ENCODE measurements at regions not wholly inside any gene's neighbourhood (a gene's known extent, or its start where the extent isn't known, plus 50 kb on each side); places are given as distances from the start of the nearest gene placed in this dataset.

DNA sequence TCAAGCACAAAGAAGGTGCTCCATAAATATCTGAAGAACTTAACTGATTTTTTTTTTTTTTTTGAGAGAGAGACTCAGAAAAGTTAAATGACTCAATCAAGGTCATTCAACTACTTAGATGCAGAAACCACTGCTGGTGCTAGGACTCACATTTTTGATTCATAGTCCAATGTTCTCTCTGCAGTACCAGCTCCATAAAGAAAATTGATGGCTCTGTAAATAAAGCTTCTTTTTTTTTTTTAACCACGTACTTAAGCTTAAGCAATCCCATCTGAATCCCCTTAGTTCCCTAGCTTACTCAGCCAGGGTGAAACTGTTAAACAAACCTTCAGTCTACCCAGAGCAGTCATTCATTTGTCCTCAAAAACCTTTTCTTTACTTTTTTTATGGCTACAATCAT, 657.0 kb upstream of the WWC1 start:
- no peak for DNase-seq (ENCODE audit: low spot score)
- 16% methylated on average over 1 of the region's 1 CpG for WGBS
- Histone ChIP-seq H3K27me3 (ENCODE audit: control insufficient read depth in 4 of 4, insufficient read depth in 4 of 4, low read length in 3 of 4) (no peaks in the 10 kb centered on the region), H3K4me3 (ENCODE audit: low read depth in 1 of 3, low read length in 3 of 3) (no peak overlapping the region), H3K27ac (ENCODE audit: low read depth in 1 of 2, low read length in 2 of 2) (no peak overlapping the region), H3K36me3 (ENCODE audit: control insufficient read depth in 4 of 4, insufficient read depth in 3 of 4, low read depth in 1 of 4, low read length in 3 of 4) (no peaks in the 10 kb centered on the region), H3K4me1 (ENCODE audit: control insufficient read depth in 4 of 4, insufficient read depth in 4 of 4, low read length in 3 of 4) (no peaks in the 10 kb centered on the region), H3K9me3 (ENCODE audit: control insufficient read depth in 4 of 4, low read length in 3 of 4) (no peaks in the 10 kb centered on the region), H3K9ac (ENCODE audit: low read depth in 1 of 2, low read length in 2 of 2) (no peak overlapping the region)
- TF ChIP-seq SP1 (IDR thresholded peaks at IDR 0.05) (no peak), RAD21 (IDR thresholded peaks at IDR 0.05) (no peak), GABPA (IDR thresholded peaks at IDR 0.05 in 1 of 2, conservative IDR thresholded peaks at IDR 0.05 in 1 of 2) (no peak), JUND (IDR thresholded peaks at IDR 0.05) (no peak), FOXA2 (IDR thresholded peaks at IDR 0.05) (no peak), TAF1 (conservative IDR thresholded peaks at IDR 0.05) (no peak), HNF4A (conservative IDR thresholded peaks at IDR 0.05) (no peak)
- TF ChIP-seq, protein P1, sequence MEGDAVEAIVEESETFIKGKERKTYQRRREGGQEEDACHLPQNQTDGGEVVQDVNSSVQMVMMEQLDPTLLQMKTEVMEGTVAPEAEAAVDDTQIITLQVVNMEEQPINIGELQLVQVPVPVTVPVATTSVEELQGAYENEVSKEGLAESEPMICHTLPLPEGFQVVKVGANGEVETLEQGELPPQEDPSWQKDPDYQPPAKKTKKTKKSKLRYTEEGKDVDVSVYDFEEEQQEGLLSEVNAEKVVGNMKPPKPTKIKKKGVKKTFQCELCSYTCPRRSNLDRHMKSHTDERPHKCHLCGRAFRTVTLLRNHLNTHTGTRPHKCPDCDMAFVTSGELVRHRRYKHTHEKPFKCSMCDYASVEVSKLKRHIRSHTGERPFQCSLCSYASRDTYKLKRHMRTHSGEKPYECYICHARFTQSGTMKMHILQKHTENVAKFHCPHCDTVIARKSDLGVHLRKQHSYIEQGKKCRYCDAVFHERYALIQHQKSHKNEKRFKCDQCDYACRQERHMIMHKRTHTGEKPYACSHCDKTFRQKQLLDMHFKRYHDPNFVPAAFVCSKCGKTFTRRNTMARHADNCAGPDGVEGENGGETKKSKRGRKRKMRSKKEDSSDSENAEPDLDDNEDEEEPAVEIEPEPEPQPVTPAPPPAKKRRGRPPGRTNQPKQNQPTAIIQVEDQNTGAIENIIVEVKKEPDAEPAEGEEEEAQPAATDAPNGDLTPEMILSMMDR (IDR thresholded peaks at IDR 0.05; ENCODE audit: low read depth, low read length, missing input control) = no peak
- TF ChIP-seq, protein P2, sequence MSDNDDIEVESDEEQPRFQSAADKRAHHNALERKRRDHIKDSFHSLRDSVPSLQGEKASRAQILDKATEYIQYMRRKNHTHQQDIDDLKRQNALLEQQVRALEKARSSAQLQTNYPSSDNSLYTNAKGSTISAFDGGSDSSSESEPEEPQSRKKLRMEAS (IDR thresholded peaks at IDR 0.05) = no peak

GRCh38 chr5:167638816-167639215, 652.6 kb upstream of the WWC1 start:
- Histone ChIP-seq H3K27me3 (ENCODE audit: control insufficient read depth in 4 of 4, insufficient read depth in 4 of 4, low read length in 3 of 4) (no peaks in the 10 kb centered on the region), H3K27ac (ENCODE audit: low read depth in 1 of 2, low read length in 2 of 2) (no peak overlapping the region), H3K9ac (ENCODE audit: low read depth in 1 of 2, low read length in 2 of 2) (no peak overlapping the region), H3K4me3 (ENCODE audit: low read depth in 1 of 3, low read length in 3 of 3) (no peak overlapping the region), H3K4me1 (ENCODE audit: control insufficient read depth in 4 of 4, insufficient read depth in 4 of 4, low read length in 3 of 4) (no peaks in the 10 kb centered on the region), H3K9me3 (ENCODE audit: control insufficient read depth in 4 of 4, low read length in 3 of 4) (no peaks in the 10 kb centered on the region), H3K36me3 (ENCODE audit: control insufficient read depth in 4 of 4, insufficient read depth in 3 of 4, low read depth in 1 of 4, low read length in 3 of 4) (no peaks in the 10 kb centered on the region)
- 86% methylated on average over 2 of the region's 2 CpGs for WGBS
- TF ChIP-seq HNF4A (conservative IDR thresholded peaks at IDR 0.05) (no peak), JUND (IDR thresholded peaks at IDR 0.05) (no peak), RXRA (IDR thresholded peaks at IDR 0.05) (no peak), NR2F2 (IDR thresholded peaks at IDR 0.05) (no peak), TAF1 (conservative IDR thresholded peaks at IDR 0.05) (no peak), EGR1 (IDR thresholded peaks at IDR 0.05; ENCODE audit: low read depth in 2 of 2) (no peak), ZBTB33 (IDR thresholded peaks at IDR 0.05) (no peak), HNF4G (IDR thresholded peaks at IDR 0.05) (no peak)
- TF ChIP-seq, protein P3, sequence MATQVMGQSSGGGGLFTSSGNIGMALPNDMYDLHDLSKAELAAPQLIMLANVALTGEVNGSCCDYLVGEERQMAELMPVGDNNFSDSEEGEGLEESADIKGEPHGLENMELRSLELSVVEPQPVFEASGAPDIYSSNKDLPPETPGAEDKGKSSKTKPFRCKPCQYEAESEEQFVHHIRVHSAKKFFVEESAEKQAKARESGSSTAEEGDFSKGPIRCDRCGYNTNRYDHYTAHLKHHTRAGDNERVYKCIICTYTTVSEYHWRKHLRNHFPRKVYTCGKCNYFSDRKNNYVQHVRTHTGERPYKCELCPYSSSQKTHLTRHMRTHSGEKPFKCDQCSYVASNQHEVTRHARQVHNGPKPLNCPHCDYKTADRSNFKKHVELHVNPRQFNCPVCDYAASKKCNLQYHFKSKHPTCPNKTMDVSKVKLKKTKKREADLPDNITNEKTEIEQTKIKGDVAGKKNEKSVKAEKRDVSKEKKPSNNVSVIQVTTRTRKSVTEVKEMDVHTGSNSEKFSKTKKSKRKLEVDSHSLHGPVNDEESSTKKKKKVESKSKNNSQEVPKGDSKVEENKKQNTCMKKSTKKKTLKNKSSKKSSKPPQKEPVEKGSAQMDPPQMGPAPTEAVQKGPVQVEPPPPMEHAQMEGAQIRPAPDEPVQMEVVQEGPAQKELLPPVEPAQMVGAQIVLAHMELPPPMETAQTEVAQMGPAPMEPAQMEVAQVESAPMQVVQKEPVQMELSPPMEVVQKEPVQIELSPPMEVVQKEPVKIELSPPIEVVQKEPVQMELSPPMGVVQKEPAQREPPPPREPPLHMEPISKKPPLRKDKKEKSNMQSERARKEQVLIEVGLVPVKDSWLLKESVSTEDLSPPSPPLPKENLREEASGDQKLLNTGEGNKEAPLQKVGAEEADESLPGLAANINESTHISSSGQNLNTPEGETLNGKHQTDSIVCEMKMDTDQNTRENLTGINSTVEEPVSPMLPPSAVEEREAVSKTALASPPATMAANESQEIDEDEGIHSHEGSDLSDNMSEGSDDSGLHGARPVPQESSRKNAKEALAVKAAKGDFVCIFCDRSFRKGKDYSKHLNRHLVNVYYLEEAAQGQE (IDR thresholded peaks at IDR 0.05) = no peak
- DNase-seq (ENCODE audit: low spot score) = no peak

Measured in liver (tissue), 8 donors.